ENCODE measurements at regions not wholly inside any gene's neighbourhood (a gene's known extent, or its start where the extent isn't known, plus 50 kb on each side); places are given as distances from the start of the nearest gene placed in this dataset.
"Not testable (repeated sequence)": the region's sequence is repeated elsewhere in the genome, so short reads cannot be mapped to it uniquely, and the experiment has no call there.

DNA sequence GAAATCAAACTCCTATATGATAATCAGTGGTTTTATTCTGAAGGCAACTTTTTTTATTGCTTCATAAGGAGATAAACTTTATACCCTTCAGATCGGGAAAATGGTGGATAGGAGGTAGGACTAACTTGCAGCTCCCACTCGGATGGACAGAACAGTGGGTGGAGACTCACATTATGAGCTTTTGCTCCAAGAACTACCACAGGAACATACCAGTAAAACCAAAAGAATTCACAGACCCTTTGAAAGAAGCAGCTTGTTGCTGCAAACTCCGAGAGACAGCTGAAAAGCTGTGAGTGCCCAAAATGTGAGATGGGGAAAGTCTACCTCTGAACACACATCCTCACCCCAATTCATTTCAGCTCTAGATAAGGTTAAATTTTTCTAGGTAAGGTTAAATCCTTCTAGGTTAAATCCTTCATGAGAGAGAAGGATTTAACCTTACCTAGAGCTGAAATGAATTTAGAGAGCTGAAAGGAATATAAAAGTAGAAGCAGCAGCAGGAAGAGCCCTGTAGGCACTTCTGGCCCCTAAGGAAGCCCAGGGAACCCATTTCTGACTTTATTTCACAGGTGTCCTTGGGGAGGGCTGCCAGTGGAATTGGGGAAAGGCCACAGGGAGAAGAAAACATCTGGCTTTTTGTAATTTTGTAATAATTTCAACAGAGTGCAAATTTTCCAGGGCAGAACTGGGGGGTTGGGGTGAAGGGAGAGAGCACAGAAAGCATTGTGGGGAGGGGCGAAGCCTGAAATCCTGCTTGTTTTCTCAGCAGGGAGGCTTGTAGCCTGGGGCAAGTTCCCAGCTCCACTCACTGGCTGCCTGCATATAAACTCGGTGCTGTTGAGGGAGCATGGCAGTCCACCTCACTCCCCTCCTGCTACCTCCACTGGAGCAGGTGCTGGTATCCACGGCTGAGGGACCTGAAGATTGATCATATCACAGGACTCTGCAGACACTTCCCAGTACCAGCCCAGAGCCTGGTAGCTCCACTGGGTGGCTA, 65.9 kb upstream of the HCRTR2 start:
- H3K4me1 ChIP-seq (ENCODE audit: control insufficient read depth, insufficient read depth, low read length) = no peaks in the 10 kb centered on the region
- POLR2A ChIA-PET = no interaction called here
- no peaks in the 10 kb centered on the region for H3K36me3 ChIP-seq (ENCODE audit: control insufficient read depth, insufficient read depth, low read length)
- CTCF ChIA-PET = no interaction called here
- H3K27me3 ChIP-seq (ENCODE audit: control insufficient read depth, insufficient read depth, low read length) = no peaks in the 10 kb centered on the region
- no peaks in the 10 kb centered on the region for H3K9me3 ChIP-seq (ENCODE audit: control insufficient read depth, insufficient read depth, low read depth, low read length)
- no TSS peak for BruUV-seq (replicated peaks)
- no peak for ATAC-seq
- TF ChIP-seq TCF7L2 (IDR thresholded peaks at IDR 0.05; ENCODE audit: low read depth, low read length) = no peak
- TF ChIP-seq POLR2AphosphoS5 (IDR thresholded peaks at IDR 0.05; ENCODE audit: low read depth, low read length) = no peak
- TF ChIP-seq, protein P1, sequence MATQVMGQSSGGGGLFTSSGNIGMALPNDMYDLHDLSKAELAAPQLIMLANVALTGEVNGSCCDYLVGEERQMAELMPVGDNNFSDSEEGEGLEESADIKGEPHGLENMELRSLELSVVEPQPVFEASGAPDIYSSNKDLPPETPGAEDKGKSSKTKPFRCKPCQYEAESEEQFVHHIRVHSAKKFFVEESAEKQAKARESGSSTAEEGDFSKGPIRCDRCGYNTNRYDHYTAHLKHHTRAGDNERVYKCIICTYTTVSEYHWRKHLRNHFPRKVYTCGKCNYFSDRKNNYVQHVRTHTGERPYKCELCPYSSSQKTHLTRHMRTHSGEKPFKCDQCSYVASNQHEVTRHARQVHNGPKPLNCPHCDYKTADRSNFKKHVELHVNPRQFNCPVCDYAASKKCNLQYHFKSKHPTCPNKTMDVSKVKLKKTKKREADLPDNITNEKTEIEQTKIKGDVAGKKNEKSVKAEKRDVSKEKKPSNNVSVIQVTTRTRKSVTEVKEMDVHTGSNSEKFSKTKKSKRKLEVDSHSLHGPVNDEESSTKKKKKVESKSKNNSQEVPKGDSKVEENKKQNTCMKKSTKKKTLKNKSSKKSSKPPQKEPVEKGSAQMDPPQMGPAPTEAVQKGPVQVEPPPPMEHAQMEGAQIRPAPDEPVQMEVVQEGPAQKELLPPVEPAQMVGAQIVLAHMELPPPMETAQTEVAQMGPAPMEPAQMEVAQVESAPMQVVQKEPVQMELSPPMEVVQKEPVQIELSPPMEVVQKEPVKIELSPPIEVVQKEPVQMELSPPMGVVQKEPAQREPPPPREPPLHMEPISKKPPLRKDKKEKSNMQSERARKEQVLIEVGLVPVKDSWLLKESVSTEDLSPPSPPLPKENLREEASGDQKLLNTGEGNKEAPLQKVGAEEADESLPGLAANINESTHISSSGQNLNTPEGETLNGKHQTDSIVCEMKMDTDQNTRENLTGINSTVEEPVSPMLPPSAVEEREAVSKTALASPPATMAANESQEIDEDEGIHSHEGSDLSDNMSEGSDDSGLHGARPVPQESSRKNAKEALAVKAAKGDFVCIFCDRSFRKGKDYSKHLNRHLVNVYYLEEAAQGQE (IDR thresholded peaks at IDR 0.05; ENCODE audit: insufficient read depth in 1 of 2, low read depth in 2 of 2, low read length in 1 of 2) = no peak
- no peak for TF ChIP-seq SIN3A (IDR thresholded peaks at IDR 0.05; ENCODE audit: borderline replicate concordance, insufficient read depth, low read depth, low read length)
- TF ChIP-seq, protein P2, sequence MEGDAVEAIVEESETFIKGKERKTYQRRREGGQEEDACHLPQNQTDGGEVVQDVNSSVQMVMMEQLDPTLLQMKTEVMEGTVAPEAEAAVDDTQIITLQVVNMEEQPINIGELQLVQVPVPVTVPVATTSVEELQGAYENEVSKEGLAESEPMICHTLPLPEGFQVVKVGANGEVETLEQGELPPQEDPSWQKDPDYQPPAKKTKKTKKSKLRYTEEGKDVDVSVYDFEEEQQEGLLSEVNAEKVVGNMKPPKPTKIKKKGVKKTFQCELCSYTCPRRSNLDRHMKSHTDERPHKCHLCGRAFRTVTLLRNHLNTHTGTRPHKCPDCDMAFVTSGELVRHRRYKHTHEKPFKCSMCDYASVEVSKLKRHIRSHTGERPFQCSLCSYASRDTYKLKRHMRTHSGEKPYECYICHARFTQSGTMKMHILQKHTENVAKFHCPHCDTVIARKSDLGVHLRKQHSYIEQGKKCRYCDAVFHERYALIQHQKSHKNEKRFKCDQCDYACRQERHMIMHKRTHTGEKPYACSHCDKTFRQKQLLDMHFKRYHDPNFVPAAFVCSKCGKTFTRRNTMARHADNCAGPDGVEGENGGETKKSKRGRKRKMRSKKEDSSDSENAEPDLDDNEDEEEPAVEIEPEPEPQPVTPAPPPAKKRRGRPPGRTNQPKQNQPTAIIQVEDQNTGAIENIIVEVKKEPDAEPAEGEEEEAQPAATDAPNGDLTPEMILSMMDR (IDR thresholded peaks at IDR 0.05) = no peak
- in situ Hi-C loops (cut with HindIII; ENCODE audit: low pct_unique_long_range_greater_than_20kb, low sequenced_read_pairs) (no loop called here), intact Hi-C loops (cut with micrococcal nuclease; ENCODE audit: unreplicated experiment) (no loop called here)
- H3K27ac ChIP-seq (ENCODE audit: low read length) = no peak overlapping the region
- no peak for DNase-seq (ENCODE audit: low read depth, low spot score)
- no peak overlapping the region for H3K4me3 ChIP-seq (ENCODE audit: low read depth in 2 of 2, low read length in 2 of 2)

DNA sequence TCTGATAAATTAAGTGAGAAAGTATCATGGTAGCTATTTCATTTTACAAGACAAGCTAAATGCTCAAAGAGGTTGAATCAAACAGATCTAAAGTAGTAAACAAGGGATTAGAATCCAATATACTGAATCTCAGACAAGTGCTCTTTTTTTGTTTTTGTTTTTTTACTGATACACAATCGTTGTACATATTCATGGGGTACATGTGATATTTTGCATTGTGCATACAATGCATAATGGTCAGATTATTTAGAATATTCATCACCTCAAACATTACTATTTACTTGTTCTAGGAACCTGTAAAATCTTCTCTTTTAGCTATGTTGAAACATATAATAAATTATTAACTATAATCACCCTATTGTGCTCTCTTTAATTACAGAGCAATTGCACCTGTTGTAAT, 57.0 kb upstream of the HCRTR2 start:
- no TSS peak for BruUV-seq (replicated peaks)
- TF ChIP-seq SIN3A (IDR thresholded peaks at IDR 0.05; ENCODE audit: borderline replicate concordance, insufficient read depth, low read depth, low read length) = no peak
- ATAC-seq (no peak), DNase-seq (ENCODE audit: low read depth, low spot score) (no peak)
- ChIA-PET POLR2A (no interaction called here), CTCF (no interaction called here)
- H3K27me3 ChIP-seq (ENCODE audit: control insufficient read depth, insufficient read depth, low read length) = no peaks in the 10 kb centered on the region
- no peak overlapping the region for H3K4me3 ChIP-seq (ENCODE audit: low read depth in 2 of 2, low read length in 2 of 2)
- H3K27ac ChIP-seq (ENCODE audit: low read length) = no peak overlapping the region
- intact Hi-C loops (cut with micrococcal nuclease; ENCODE audit: unreplicated experiment) = no loop called here
- no peaks in the 10 kb centered on the region for H3K36me3 ChIP-seq (ENCODE audit: control insufficient read depth, insufficient read depth, low read length)
- no peaks in the 10 kb centered on the region; the same call in 1 of the 2 replicates for H3K9me3 ChIP-seq (ENCODE audit: control insufficient read depth, insufficient read depth, low read depth, low read length)
- H3K4me1 ChIP-seq (ENCODE audit: control insufficient read depth, insufficient read depth, low read length) = no peaks in the 10 kb centered on the region
- in situ Hi-C loops (cut with HindIII; ENCODE audit: low pct_unique_long_range_greater_than_20kb, low sequenced_read_pairs) = no loop called here

DNA sequence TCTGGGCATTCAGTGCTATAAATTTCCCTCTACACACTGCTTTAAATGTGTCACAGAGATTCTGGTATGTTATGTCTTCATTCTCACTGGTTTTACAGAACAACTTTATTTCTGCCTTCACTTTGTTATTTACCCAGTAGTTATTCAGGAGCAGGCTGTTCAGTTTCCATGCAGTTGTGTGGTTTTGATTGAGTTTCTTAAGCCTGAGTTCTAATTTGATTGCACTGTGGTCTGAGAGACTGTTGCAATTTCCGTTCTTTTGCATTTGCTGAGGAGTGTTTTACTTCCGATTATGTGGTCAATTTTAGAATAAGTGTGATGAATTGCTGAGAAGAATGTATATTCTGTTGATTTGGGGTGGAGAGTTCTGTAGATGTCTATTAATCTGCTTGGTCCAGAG, 50.1 kb upstream of the HCRTR2 start:
- ATAC-seq; CTCF ChIA-PET; BruUV-seq (replicated peaks); H3K4me3 ChIP-seq (ENCODE audit: low read depth in 2 of 2, low read length in 2 of 2); H3K27me3 ChIP-seq (ENCODE audit: control insufficient read depth, insufficient read depth, low read length); intact Hi-C loops (cut with micrococcal nuclease; ENCODE audit: unreplicated experiment); H3K4me1 ChIP-seq (ENCODE audit: control insufficient read depth, insufficient read depth, low read length); H3K27ac ChIP-seq (ENCODE audit: low read length); H3K36me3 ChIP-seq (ENCODE audit: control insufficient read depth, insufficient read depth, low read length); DNase-seq (ENCODE audit: low read depth, low spot score); H3K9me3 ChIP-seq (ENCODE audit: control insufficient read depth, insufficient read depth, low read depth, low read length); POLR2A ChIA-PET; in situ Hi-C loops (cut with HindIII; ENCODE audit: low pct_unique_long_range_greater_than_20kb, low sequenced_read_pairs): not testable (repeated sequence)

Data from Panc1 (cell line).